HEK293 (cell line): ENCODE measurements at regions not wholly inside any gene's neighbourhood (a gene's known extent, or its start where the extent isn't known, plus 50 kb on each side); places are given as distances from the start of the nearest gene placed in this dataset.

ENCODE experiments used
- MEIS1 ChIP-seq: sonication (generic); formaldehyde crosslinking; IDR thresholded peaks from 2 replicates; pipeline ENCODE4 v1.8.1; 2022; ENCODE audit warnings: missing genetic modification reagents, mild to moderate bottlenecking, borderline replicate concordance
- ZNF777 ChIP-seq: fragments of 450-650 bp; formaldehyde crosslinking; IDR thresholded peaks from 2 replicates; pipeline ENCODE4 v1.5.1; 2017; ENCODE audit warnings: missing biosample characterization, missing genetic modification characterization, borderline replicate concordance
- TF ChIP-seq, protein P1 (sequence below): fragments of 450-650 bp; formaldehyde crosslinking; IDR thresholded peaks from 2 replicates; pipeline ENCODE4 v1.5.1; 2016; ENCODE audit warnings: missing biosample characterization, missing genetic modification characterization
- TF ChIP-seq, protein P2 (sequence below): fragments of 450-650 bp; formaldehyde crosslinking; IDR thresholded peaks from 2 replicates; pipeline ENCODE4 v1.5.1; 2017; ENCODE audit warnings: missing biosample characterization, missing genetic modification characterization

DNA sequence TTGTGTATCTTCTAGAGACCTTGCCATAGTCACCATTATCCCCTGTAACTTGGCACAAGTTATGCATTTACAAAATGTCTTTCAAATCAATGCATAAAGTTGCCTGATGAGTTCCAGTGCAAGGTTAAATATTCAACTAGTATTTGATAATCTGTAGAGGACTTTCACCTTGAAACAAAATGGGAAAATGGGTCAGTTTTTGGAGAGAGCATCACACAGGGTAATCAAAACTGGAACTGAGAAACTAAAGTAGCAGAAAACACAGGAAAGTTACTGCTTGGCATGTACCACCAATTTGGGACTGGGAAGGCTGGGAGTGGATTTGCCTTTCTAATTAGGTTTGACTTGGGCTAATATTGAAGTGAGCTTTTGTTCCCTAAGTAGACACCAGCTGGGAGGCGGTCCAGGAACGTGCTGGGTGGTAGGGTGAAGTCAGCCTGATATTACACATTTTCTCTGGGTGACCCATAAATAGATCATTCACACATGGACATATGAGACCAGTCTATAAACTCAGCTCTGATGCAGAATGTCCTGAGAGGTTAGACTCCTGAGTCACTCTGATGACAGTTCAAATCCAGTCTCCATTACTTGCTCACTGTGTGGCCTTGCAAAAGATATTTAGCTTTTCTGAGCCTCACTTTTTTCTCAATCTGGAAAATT lies 152.3 kb downstream of the PCTP start:
- TF ChIP-seq ZNF777 (tag by site-specific recombination) (no peak), MEIS1 (no peak)
- TF ChIP-seq, protein P1, sequence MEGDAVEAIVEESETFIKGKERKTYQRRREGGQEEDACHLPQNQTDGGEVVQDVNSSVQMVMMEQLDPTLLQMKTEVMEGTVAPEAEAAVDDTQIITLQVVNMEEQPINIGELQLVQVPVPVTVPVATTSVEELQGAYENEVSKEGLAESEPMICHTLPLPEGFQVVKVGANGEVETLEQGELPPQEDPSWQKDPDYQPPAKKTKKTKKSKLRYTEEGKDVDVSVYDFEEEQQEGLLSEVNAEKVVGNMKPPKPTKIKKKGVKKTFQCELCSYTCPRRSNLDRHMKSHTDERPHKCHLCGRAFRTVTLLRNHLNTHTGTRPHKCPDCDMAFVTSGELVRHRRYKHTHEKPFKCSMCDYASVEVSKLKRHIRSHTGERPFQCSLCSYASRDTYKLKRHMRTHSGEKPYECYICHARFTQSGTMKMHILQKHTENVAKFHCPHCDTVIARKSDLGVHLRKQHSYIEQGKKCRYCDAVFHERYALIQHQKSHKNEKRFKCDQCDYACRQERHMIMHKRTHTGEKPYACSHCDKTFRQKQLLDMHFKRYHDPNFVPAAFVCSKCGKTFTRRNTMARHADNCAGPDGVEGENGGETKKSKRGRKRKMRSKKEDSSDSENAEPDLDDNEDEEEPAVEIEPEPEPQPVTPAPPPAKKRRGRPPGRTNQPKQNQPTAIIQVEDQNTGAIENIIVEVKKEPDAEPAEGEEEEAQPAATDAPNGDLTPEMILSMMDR (tag by site-specific recombination) = no peak
- TF ChIP-seq, protein P2, sequence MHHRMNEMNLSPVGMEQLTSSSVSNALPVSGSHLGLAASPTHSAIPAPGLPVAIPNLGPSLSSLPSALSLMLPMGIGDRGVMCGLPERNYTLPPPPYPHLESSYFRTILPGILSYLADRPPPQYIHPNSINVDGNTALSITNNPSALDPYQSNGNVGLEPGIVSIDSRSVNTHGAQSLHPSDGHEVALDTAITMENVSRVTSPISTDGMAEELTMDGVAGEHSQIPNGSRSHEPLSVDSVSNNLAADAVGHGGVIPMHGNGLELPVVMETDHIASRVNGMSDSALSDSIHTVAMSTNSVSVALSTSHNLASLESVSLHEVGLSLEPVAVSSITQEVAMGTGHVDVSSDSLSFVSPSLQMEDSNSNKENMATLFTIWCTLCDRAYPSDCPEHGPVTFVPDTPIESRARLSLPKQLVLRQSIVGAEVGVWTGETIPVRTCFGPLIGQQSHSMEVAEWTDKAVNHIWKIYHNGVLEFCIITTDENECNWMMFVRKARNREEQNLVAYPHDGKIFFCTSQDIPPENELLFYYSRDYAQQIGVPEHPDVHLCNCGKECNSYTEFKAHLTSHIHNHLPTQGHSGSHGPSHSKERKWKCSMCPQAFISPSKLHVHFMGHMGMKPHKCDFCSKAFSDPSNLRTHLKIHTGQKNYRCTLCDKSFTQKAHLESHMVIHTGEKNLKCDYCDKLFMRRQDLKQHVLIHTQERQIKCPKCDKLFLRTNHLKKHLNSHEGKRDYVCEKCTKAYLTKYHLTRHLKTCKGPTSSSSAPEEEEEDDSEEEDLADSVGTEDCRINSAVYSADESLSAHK (tag by site-specific recombination) = no peak
